ENCODE measurements at regions not wholly inside any gene's neighbourhood (a gene's known extent, or its start where the extent isn't known, plus 50 kb on each side); places are given as distances from the start of the nearest gene placed in this dataset.
A peak's percentile ranks its signal among the peaks of the same experiment; 100 is the strongest.

GRCh38 chr1:209319057-209319432 lies 264.5 kb upstream of the CAMK1G start:
- DNase-seq, result no peak

- DNase-seq, result no peak
These were observed 264.0 kb upstream of the CAMK1G start for GRCh38 chr1:209319549-209319948.

DNA sequence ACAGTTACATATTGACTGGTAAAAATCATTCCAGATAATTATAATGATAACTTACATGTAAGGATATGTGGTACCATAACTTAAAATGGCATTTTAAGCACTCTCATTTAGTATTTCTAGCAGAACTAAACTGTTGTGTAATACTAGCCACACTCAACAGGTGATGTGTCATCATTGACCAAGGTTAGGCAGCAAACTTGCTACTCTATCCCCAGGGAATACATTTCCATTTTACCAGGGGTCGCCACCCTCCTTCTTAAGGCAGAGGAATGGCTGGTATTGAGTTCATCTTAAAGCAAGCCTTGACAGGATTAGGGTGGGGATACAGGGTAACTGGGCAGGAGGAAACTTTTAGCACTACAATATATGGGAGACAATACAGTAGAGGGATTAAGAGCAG lies 259.8 kb upstream of the CAMK1G start:
- no peak for DNase-seq

DNA sequence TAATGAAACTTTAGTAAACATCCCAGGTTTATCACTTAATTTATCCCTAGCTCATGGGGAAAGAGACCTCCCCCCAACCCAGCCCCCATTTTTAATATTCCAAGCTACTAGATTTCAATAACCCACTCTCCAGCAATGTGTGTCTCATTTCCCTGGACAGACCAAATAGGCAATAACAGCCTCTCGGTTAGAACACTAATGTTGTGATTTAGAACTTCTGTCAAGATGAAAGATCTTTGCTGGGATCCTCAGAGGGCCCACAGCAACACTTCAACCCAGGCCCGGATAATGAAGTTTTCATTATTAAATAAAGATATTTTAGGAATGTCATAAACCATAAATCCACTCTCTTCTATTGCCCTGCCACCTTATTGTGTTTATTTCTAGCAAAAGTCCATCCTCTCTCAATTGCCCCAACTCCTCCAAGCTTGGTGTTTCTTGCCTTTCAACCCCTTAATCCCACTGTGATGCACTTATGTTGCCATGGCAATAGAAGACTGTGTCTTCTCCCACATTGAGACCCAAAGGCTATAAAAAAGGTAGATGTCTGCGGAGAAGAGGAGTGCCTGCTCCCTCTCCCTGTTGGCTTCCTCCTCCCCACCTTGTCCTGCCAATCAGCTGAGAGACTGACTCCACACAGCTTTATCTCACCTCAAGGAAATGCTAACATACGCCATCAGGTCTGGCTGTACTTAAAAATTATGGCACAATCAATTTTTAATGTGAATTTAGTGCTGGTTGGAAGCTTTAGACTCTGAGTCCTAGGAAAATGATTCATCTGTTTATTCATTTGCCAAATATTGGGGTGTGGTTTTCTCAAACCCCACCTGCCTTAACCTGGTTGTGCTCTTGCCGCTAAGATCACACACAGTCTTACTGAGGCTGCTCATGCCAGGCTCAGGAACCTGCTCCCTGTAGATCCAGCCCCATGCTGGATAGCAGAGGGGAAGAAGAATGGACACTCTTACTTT lies 258.3 kb upstream of the CAMK1G start:
- DNase-seq, result no peak

DNA sequence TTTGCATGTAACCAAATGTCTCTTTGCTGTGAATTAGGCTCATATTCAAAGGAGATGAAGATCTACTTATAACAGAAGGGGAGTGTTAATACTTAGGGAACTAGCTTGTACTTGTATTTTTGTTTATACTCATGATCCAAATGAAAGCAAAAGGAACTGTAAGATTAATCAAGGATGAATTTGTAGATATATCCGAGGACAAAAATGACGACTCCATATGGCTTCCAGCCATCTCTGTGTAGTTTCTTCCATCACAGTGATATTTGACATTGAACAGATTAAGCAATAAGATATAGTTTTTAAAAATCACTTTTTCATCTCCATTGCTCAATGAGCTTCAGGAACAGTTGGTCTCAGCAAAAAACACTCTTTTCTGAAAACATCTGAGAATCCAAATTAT lies 257.4 kb upstream of the CAMK1G start:
- DNase-seq, result no peak

DNA sequence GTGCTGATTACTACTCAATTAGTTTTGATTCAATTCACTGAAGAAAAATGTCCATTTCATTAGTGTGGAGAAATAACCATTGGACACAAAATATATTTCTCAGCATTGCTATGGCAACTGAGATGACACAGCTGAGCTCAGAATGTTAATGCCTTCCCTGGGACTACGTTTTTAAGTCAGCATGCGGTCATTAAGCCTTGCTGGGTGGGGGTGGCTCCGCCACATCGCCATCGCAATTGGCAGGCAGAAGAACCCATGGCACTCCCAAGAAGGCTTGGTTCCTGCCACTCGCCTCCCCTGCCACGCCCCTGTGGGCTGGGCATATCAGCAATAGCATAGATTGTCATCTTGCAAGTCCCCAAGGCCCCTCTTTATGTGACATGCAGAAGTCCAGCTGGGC lies 256.7 kb upstream of the CAMK1G start:
- DNase-seq, result no peak

- no peak for DNase-seq
These were observed 255.3 kb upstream of the CAMK1G start for GRCh38 chr1:209328196-209328595.

DNA sequence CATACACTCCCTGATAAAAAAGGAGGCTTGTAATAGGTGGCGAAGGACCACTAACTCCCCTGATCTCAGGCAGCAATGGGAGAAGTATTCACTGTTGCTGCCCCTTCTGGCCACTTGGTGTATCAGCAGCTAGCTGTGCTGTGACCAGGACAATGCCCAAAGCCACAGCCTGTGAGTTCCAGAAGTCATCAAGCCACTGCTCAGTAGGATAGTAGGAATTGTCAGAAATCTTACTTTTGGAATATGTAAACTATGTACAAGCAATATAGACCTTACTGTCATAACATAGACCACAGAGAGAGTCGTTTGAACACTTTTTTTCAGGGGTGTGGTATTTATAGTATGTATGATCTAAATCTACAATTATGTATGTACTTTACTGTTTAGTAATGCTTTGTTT lies 248.3 kb upstream of the CAMK1G start:
- no peak for DNase-seq

GRCh38 chr1:209341146-209341545 lies 242.4 kb upstream of the CAMK1G start:
- DNase-seq, result no peak

DNA sequence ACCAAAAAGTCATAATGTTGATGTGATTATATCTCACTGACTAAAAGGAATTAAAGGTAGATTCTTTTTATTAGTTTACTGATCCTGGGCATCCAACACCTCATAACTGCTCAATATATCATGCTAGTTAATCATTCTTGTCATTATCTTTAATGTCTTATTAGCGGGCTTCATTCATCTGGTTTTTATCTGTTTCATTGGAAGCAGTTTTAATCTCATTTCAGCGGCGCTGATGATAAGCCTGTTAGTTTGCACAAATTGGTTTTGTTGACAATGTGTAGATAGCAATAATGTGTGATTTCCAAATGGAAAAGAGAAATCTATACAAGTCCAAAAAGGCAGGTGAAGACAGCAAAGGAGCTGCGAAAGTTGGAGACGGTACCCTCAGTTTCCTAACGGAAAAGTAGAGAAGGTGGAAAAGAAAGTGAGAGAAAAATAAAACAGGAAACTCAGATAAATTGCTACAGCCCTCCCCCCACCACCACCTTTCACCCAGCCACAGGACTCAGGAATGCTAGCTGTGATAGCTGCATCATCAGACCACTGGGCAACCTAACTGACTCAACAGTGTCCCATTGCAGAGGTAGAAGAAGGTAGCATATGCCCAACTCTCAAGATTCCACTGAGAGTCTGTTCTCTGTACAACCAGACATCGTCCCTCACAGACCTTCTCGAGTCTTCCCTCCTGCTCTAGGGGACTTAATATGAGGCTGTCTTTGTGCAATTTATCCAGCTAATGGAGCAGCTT lies 241.7 kb upstream of the CAMK1G start:
- no peak for DNase-seq

GRCh38 chr1:209342441-209343175 lies 240.9 kb upstream of the CAMK1G start:
- no peak for DNase-seq

GRCh38 chr1:209343511-209343910 lies 240.0 kb upstream of the CAMK1G start:
- DNase-seq, result no peak

- DNase-seq, result peak in 1 of 2 experiments; percentile 18
These were observed 239.4 kb upstream of the CAMK1G start for GRCh38 chr1:209344156-209344555.

DNA sequence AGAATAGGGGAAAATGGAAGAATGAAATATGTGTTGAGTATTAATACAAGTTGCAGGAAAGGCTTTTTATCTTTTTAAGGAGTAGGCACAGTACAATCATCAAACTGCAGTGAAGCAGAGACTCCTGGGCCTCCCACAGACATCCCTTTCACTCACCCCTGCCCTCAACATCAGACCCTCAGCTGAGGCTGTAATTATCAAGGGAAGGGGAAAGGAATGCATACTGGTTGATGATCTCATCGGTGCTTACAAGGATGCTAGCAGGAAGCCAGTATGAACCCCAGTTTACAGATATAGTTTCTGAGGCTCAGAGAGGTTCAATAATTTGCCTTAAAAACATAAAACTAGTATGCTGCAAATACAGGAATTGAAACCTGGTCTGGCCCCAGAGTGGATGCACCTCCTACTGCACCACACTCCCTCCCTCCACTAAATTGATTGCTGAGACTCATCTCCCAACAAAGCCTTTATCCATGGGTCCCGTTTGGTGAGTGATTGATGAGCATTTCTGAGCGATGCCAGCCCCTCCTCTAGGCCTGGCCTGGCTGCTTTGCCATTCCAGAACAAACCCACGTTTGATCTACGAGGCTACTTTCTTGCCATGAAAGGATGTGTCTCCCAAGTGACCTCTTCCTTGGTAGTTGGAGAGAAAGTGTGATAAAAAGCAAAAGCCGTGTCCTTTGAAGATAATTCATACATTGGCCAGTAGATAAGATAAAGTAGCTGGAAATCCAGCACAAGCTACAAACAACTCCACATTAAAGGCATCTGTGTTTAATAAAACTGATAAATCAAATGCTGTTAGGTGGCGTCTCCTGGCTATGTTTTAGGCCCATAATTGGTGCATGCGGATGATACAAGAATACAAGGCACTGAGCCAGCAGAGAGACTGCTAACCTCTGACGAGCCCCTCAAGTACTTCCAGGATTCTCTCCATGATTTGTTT lies 233.9 kb upstream of the CAMK1G start:
- no peak for DNase-seq

GRCh38 chr1:209353053-209353452 lies 230.5 kb upstream of the CAMK1G start:
- no peak for DNase-seq

GRCh38 chr1:209354111-209354839 lies 229.2 kb upstream of the CAMK1G start:
- DNase-seq, result peak in 1 of 2 experiments; percentile 82

DNA sequence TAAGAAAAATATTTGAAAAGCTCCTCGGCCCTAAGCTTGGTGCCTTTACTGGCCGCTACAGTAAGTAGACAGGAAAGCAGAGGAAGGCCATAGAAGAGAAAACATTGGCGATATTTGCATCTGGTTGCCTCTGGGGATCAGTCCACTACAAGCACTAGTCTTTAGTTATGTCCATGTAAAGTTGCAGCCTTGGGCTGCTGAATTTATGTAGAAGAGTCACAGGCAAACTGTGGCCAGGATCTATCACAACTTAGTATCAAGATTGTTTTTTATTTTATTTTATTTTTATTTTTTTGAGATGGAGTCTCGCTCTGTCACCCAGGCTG lies 228.7 kb upstream of the CAMK1G start:
- no peak for DNase-seq

GRCh38 chr1:209355415-209355814 lies 228.1 kb upstream of the CAMK1G start:
- no peak for DNase-seq

DNA sequence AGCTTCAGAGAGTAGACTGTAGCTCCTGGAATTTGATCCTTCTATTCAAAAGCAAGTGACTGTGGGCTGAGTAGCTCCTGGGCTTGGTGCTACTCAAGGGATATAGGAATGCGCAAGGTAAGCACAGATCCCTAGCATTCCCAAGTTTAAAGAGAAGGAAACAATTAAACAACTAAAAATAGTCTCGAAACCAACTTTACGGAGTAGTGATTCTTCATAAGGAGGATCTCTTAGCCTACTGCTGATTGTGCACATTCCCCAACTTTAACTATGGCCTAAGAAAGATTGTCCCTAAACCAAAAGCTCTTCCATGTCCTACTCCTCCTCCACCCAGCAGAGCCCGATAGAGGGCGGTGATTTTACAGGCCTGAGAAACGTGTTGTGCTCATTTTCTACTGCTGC lies 226.5 kb upstream of the CAMK1G start:
- DNase-seq, result no peak

GRCh38 chr1:209363112-209363511 lies 220.4 kb upstream of the CAMK1G start:
- peak; percentile 64 to 96 for DNase-seq

DNA sequence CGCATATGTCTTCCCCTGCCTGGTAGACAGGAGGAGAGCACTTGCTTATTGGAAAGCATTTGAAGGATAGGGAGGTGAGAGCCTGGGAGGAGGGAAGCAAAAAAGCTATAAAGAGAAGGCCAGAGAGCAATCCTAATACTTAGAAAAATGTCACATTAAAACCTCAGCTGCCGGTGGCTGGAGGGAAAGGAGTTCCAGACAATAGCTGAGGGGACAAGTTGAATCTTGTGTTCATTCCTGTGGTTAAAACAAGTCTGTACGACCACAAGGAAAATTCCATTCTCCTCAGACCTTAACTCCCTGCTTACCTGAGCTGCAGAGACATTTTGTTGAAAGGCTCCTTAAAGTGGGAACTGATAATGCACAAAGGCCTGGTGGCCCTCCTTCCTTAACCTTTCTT lies 218.8 kb upstream of the CAMK1G start:
- DNase-seq, result no peak
